ELF-1 (cell line): ENCODE measurements at regions not wholly inside any gene's neighbourhood (a gene's known extent, or its start where the extent isn't known, plus 50 kb on each side); places are given as distances from the start of the nearest gene placed in this dataset.

Experiments
- DNase-seq: peaks from one replicate; pipeline ENCODE4 v3.0.0-alpha.2; 2016; ENCODE audit warnings: low read depth, low spot score

- DNase-seq, result peak; percentile 18
These were observed 86.7 kb upstream of the TTC34 start for GRCh38 chr1:2887941-2888855.

- no peak for DNase-seq
These were observed 88.8 kb upstream of the TTC34 start for GRCh38 chr1:2890221-2890850.

DNA sequence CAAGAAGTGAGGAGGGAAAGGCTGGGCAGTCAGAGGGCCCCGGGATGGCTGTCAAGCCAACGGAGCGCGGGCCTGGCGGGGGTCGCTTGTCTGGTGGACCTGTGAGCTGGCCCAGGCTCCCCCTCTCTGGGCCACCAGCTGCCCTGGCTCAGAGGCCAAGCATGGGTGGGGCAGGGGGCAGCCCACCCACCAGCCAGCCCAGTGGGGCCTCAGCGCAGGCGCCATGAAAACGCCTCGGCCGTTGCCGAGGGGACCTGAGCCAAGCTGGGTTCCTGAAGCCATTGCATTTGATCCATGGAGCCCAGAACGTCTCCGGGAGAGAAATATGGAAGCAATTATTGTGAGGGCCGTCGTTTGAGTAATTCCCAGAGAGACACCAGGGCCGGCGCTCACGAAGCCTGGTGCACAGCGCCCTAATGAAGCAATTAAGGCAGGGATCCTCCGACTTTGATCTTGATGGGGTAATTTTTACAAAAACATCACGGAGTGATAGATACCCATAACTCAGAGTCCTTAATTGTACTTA, 90.5 kb upstream of the TTC34 start:
- no peak for DNase-seq

DNA sequence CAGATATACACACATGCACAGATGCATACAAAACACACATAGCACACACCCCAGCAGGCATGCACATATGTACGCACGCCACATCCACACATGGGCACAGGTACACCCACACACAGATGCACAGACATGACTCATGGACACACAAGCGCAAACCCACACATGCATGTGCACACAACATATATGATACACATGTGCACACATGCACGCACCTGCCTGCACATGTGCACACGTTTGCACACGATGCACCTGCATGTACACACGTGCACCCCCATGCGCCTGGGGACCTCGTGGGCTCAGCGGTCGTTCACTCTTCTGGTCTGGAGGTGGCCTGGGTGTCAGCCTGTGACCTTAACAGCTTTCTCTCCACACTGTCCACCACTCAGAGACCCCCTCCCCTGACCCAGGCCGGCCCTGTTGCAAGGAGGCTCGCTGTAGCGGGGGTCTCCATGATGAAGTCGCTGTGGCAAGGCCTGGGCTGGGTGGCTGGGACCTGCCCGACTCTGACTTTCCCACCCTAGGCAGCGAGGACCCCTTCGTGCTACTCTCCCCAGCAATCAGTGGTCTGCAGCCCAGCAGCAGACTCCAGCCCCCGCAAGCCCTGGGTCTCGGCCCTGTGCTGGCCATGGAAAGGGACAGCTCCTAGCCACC, 92.1 kb upstream of the TTC34 start:
- DNase-seq, result no peak

GRCh38 chr1:2894381-2895041, 93.0 kb upstream of the TTC34 start:
- DNase-seq, result no peak

DNA sequence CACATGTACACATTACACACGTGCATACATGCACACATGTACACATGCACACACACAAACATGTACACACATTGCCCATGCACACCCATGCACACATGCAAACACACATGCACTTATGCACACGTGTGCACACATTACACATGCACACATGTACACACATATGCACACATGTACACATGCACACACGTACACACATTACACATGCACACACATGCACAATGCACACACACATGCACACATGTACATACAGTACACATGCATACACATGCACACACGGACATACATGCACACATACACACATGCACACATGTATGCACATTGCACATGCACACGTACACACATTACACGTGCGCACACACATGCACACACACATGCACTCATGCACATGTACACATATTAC, 95.3 kb upstream of the TTC34 start:
- DNase-seq, result no peak

- no peak for DNase-seq
These were observed 101.7 kb upstream of the TTC34 start for GRCh38 chr1:2903226-2903625.

DNA sequence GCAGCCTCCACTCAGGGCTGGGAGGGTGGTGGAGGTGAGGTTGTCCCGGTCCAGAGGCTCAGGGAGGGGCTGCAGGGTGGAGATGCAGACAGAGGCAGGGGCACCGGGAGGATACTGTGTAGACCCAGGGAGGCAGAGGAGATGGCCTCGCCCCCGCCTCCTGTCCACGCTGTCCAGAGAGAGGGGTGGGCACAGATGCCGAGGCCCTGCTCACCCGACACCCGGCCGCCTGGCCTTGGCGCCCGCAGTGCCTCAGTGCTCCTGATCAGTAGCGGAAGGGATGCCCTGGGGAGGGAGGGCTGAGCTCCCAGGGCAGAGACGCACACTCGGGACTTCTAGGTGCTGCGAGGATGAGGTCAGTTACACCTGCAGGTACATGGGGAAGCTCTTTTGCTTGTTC, 102.7 kb upstream of the TTC34 start:
- DNase-seq, result no peak

DNA sequence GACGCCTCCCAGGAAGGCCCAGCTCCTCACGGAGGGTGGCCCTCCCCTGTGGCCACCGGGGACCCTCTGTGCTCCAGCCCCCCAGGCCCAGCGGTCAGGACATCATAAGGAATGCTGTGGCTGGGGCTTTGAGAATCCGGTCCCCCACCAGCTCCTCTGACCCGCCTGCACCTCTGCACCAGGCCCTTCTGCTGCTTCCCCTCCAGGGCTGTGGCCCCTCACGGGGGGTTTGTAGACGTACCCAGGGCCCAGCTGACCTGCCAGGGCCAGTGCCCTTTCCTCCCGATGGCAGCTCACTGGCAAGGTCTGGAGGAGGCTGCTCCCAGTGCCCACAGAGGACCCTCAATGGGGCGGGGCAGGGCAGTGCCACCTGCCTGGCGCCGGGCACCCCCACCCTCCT, 103.9 kb upstream of the TTC34 start:
- DNase-seq, result no peak

- DNase-seq, result no peak
These were observed 104.6 kb upstream of the TTC34 start for GRCh38 chr1:2906085-2906484.

DNA sequence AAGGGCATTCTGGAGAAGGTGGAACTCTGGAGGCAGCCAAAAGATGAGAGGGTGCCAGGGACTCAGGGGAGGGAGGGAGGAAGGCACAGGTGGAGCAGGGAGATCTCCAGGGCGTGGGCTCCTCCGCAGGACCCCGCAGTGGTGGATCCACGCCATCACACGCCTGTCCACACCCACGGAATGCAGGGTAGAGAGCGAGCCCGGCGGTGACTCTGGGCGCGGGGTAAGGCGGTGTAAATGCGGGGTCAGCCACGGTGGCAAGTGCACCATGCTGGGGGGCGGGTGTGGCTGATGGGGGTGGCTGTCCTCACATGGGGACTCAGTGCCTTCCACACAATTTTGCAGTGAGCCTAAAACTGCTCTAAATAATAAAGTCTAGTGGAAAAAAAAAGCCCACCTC, 105.1 kb upstream of the TTC34 start:
- DNase-seq, result no peak

DNA sequence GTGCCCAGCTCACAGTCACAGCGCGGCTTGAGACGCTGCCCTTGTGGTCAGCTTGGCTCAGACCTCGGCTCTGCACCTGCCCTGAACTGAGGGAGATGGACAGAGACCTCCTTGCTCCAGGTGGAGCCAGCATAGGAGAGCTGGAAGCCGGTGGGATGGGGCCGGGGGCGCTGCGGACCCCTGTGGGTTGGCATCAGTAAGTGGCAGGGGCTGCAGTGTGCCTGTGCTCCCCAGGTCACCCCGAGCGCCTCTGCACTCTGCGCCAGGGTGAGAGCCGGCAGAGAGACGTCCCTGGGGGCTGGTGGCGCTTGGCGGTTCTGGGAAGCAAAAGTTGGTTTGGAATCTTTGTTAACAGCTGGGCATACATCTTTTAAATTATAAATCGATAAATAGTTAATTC, 105.6 kb upstream of the TTC34 start:
- DNase-seq, result no peak

GRCh38 chr1:2908081-2908480, 106.6 kb upstream of the TTC34 start:
- DNase-seq, result no peak

- DNase-seq, result no peak
These were observed 107.1 kb upstream of the TTC34 start for GRCh38 chr1:2908561-2908960.

DNA sequence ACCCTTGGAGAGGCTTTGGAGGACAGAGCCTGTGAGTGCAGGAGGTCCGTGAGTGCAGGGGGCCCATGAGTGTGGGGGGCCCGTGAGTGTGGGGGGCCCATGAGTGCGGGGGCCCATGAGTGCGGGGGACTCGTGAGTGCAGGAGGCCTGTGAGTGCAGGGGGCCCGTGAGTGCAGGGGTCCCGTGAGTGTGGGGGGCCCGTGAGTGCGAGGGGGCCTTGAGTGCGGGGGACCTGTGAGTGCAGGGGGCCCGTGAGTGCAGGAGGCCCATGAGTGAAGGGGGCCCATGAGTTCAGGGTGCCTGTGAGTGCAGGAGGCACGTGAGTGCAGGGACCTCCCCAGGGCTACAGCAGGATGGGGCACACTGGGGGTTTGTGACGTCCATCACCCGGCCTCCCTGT, 108.3 kb upstream of the TTC34 start:
- DNase-seq, result no peak

DNA sequence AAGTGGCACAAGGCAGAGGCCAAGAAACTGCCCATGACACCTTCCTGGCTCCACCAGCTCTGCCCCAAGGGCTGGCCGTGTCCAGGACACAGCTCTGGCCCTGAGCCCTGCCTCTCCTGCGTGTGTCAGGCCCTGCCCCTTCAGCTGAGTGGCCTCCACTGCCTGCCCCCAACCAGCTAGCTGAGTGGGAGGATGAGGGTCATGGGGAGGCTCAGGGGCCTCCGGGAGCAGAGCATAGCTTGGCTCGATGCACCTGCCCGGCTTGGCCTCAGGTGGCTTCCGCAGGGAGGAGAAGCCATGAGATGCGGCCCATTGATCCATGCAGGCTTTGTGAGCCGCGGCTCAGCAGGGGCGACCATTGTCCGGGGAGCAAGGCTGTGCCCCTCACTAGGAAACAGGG, 108.7 kb upstream of the TTC34 start:
- no peak for DNase-seq

DNA sequence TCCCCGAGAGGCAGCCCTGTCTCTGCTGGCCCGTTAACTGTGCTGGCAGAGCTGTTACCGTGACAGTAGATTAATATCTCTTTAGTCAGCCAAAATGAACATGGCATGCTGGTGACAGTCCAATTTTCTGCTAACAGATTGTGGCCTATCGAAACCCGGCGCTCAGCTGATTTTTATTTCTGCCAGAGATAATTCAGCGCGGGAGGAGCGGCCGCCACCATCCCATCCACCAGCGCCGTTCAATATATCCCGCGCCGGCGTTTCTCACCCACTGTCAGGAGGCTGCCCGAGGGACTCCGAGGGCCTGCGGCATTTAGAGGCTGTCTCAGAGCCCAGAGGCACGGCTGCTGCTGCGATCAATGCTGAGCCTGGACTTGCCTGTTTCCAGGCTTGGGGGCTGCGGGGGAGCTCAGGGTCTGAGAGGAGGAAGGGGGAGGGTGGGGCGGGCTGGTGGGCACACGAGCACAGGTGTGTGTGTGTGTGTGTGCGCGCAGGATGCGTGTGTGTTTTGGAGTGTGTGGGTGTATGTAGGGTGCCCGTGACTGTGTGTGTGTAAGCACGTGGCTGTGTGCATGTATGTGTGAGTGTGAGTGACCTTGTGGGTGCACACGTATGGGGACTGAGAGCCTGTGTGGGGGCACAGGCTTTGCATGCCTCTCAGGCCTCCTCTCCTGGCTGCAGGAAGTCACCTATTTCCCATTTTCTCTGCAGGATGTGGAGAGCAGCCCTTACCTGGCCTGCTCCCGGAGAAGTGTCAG, 109.7 kb upstream of the ACTRT2 start:
- DNase-seq, result no peak

DNA sequence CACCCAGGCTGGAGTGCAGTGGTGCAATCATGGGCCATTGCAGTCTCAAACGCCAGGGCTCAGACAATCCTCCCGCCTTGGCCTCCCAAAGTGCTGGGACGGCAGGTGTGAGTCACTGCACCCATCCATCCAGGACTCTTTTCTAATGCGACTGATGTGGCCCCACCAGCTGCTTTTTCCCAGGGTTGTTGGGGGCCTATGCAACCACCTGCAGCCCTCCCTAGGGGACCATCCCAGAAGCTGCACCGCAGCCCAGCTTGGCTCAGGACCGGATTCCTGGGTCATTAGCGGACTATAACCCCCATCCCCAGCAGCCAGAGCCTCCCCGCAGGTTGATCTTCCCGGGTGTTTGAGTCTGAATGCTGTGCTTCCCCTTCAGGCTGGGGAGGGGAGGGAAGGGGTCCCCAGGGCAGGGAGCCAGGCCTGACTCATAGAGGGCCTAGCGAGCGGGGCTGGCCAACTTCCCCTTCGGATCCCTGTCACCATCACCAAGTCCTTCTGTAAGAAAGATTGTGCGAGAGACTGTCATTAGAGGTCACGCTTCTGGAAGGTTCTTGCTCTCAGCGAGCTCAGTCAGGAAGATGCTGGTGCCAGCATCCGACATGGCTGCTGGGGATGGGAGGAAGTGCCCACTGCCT, 108.7 kb upstream of the ACTRT2 start:
- DNase-seq, result no peak

DNA sequence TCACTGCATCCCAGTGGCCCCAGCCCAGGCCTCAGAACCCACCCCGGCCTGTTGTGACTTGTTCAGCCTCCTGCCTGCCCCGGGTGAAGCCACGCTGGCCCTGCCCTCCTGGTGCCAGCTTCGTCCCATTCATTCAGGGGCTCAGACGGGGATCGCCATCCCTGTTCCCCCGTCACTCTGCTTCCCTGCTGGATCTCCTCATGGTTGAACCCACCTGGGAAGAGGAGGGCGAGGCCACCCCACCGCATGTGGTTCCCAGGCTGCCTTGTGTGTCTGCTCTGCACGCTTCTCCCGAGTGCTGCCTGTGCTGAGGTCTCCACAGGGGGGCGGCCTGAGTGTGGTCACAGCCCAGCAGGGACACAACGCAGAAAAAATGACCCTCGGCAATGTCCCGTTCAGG, 108.2 kb upstream of the ACTRT2 start:
- DNase-seq, result no peak

DNA sequence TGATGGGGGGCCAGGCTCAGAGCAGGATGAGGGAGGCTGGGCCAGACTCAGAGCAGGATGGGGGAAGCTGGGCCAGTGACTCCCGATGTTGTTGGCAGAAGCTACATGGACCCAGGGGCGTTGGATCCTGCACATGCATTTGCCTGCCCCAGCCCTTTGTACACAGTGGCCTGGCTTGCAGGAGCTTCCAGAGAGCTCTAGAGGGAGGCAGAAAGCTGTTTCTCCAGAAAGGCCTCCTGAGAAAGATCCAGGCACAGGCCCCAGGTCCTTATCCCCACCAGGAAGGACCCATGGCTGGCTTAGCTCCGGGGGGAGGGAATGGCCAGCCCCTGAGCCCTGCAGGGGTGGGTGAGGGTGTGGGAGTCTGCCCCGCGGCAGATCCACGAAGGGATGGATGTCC, 106.6 kb upstream of the ACTRT2 start:
- peak; percentile 47 for DNase-seq

GRCh38 chr1:2916153-2916552, 105.1 kb upstream of the ACTRT2 start:
- DNase-seq, result no peak
